Fibroblast of lung (primary cell): ENCODE measurements at regions not wholly inside any gene's neighbourhood (a gene's known extent, or its start where the extent isn't known, plus 50 kb on each side); places are given as distances from the start of the nearest gene placed in this dataset.

Experiments
- CTCF ChIP-seq, 2 donors: IDR thresholded peaks in 1 of 2; conservative IDR thresholded peaks in 1 of 2; 1 replicate in 1 of 2; 2 replicates in 1 of 2; pipeline ENCODE4 v1.5.1; 2011 to 2012; ENCODE audit warnings: low read length in 2 of 2, control low read depth in 1 of 2, inconsistent platforms in 1 of 2, low read depth in 1 of 2, mild to moderate bottlenecking in 1 of 2
- EZH2 ChIP-seq: IDR thresholded peaks from 2 replicates; pipeline ENCODE4 v1.5.1; 2012; ENCODE audit warnings: low read length, control low read depth, mild to moderate bottlenecking; ENCODE audit errors: missing control alignments

GRCh38 chr3:31008994-31009393, 114.5 kb upstream of the GADL1 start:
- no peak for TF ChIP-seq CTCF (conservative IDR thresholded peaks at IDR 0.05 in 1 of 2, IDR thresholded peaks at IDR 0.05 in 1 of 2; ENCODE audit: low read depth in 1 of 2, low read length in 2 of 2)
- TF ChIP-seq EZH2 = no peak
